DOHH2 (cell line): ENCODE measurements at regions not wholly inside any gene's neighbourhood (a gene's known extent, or its start where the extent isn't known, plus 50 kb on each side); places are given as distances from the start of the nearest gene placed in this dataset.

Source experiments
- H3F3A ChIP-seq: fragments of 200-600 bp; sonication (generic), shearing (Covaris generic); 2 replicates; pipeline ENCODE4 v1.6.0; 2016; ENCODE audit warnings: antibody characterized with exemption, mild to moderate bottlenecking; ENCODE audit not compliant: control insufficient read depth, insufficient read depth
- H3K27ac ChIP-seq: fragments of 200-600 bp; sonication (generic); 2 replicates; pipeline ENCODE4 v1.5.1; 2014; ENCODE audit warnings: low read depth, mild to moderate bottlenecking, low read length, moderate library complexity
- H3K27me3 ChIP-seq: fragments of 200-600 bp; sonication (generic); 2 replicates; pipeline ENCODE4 v1.6.1; 2014; ENCODE audit warnings: mild to moderate bottlenecking, low read length, mixed read lengths; ENCODE audit not compliant: control insufficient read depth
- H3K36me3 ChIP-seq: fragments of 200-600 bp; sonication (generic); 2 replicates; pipeline ENCODE4 v1.6.1; 2014; ENCODE audit warnings: mild to moderate bottlenecking, low read length, moderate library complexity, mixed read lengths; ENCODE audit not compliant: control insufficient read depth
- H3K4me1 ChIP-seq: fragments of 200-600 bp; sonication (generic); 2 replicates; pipeline ENCODE4 v1.6.1; 2014; ENCODE audit warnings: mild to moderate bottlenecking, low read length, mixed read lengths; ENCODE audit not compliant: control insufficient read depth
- H3K4me2 ChIP-seq: fragments of 200-600 bp; sonication (generic); 2 replicates; pipeline ENCODE4 v1.6.0; 2014; ENCODE audit warnings: mild to moderate bottlenecking, low read length, moderate library complexity
- H3K4me3 ChIP-seq: fragments of 200-600 bp; sonication (generic); 2 replicates; pipeline ENCODE4 v1.5.1; 2014; ENCODE audit warnings: mild to moderate bottlenecking, low read length, mixed read lengths
- H3K79me2 ChIP-seq: fragments of 200-600 bp; sonication (generic); 2 replicates; pipeline ENCODE4 v1.6.1; 2014; ENCODE audit warnings: mild to moderate bottlenecking, low read length, mixed read lengths; ENCODE audit not compliant: control insufficient read depth
- H3K9me2 ChIP-seq: fragments of 200-600 bp; sonication (generic); replicated peaks from 2 replicates; pipeline ENCODE4 v1.6.1; 2014; ENCODE audit warnings: mild to moderate bottlenecking, low read length, mixed read lengths; ENCODE audit not compliant: control insufficient read depth
- H3K9me3 ChIP-seq: fragments of 200-600 bp; sonication (generic); 2 replicates; pipeline ENCODE4 v1.6.1; 2014; ENCODE audit warnings: antibody characterized with exemption, low read length, mixed read lengths; ENCODE audit not compliant: control insufficient read depth, insufficient read depth
- H4K20me1 ChIP-seq: fragments of 200-600 bp; sonication (generic); 2 replicates; pipeline ENCODE4 v1.6.0; 2014; ENCODE audit warnings: low read depth, mild to moderate bottlenecking, antibody characterized with exemption, low read length, moderate library complexity; ENCODE audit not compliant: control insufficient read depth, insufficient read depth
- CTCF ChIP-seq: fragments of 200-600 bp; sonication (generic); IDR thresholded peaks from one replicate; pipeline ENCODE4 v1.5.1; 2014; ENCODE audit warnings: antibody characterized with exemption, mild to moderate bottlenecking, low read depth, low read length; ENCODE audit not compliant: poor library complexity, severe bottlenecking
- EZH2phosphoT487 ChIP-seq: fragments of 200-600 bp; sonication (generic); IDR thresholded peaks from 2 replicates; pipeline ENCODE4 v1.6.1; 2017; ENCODE audit warnings: borderline replicate concordance, mild to moderate bottlenecking, antibody characterized with exemption, low read length, moderate library complexity, mixed read lengths

- H4K20me1 ChIP-seq = no peaks in the 10 kb centered on the region
- no peak for TF ChIP-seq CTCF
- 0 out of 2 replicates have a peak, but pooled peaks cover 5% of the 10 kb centered on the region for H3K9me3 ChIP-seq
- no peak overlapping the region for H3K4me2 ChIP-seq
- H3K79me2 ChIP-seq = no peaks in the 10 kb centered on the region
- H3K27me3 ChIP-seq = no peaks in the 10 kb centered on the region
- no peaks in the 10 kb centered on the region for H3K36me3 ChIP-seq
- no peaks in the 10 kb centered on the region; the same call in 1 of the 2 replicates for H3F3A ChIP-seq
- H3K9me2 ChIP-seq = no peaks in the 10 kb centered on the region
- H3K27ac ChIP-seq = no peak overlapping the region
- H3K4me3 ChIP-seq = no peak overlapping the region
- peaks cover 7% of the 10 kb centered on the region for H3K4me1 ChIP-seq
Observed at GRCh38 chr7:114050571-114050970, 131.8 kb upstream of the PPP1R3A start.

- H3K9me2 ChIP-seq = no peaks in the 10 kb centered on the region
- no peak overlapping the region for H3K27ac ChIP-seq
- H3K4me2 ChIP-seq = no peak overlapping the region
- no peaks in the 10 kb centered on the region for H3K9me3 ChIP-seq
- TF ChIP-seq EZH2phosphoT487 (no peak), CTCF (no peak)
- peaks cover 7% of the 10 kb centered on the region for H3K4me1 ChIP-seq
- H4K20me1 ChIP-seq = no peaks in the 10 kb centered on the region
- no peak overlapping the region for H3K4me3 ChIP-seq
- no peaks in the 10 kb centered on the region for H3K79me2 ChIP-seq
- H3K27me3 ChIP-seq = no peaks in the 10 kb centered on the region
- no peaks in the 10 kb centered on the region; the same call in 1 of the 2 replicates for H3F3A ChIP-seq
- H3K36me3 ChIP-seq = no peaks in the 10 kb centered on the region
Observed at GRCh38 chr7:114048386-114049235, 129.8 kb upstream of the PPP1R3A start.

GRCh38 chr7:114047889-114048288, 129.1 kb upstream of the PPP1R3A start:
- no peaks in the 10 kb centered on the region for H3K9me2 ChIP-seq
- TF ChIP-seq CTCF (no peak), EZH2phosphoT487 (no peak)
- no peaks in the 10 kb centered on the region for H3K9me3 ChIP-seq
- H3K4me1 ChIP-seq = peaks cover 7% of the 10 kb centered on the region
- no peaks in the 10 kb centered on the region for H3K27me3 ChIP-seq
- H3K27ac ChIP-seq = no peak overlapping the region
- no peak overlapping the region for H3K4me3 ChIP-seq
- H3K36me3 ChIP-seq = no peaks in the 10 kb centered on the region
- no peaks in the 10 kb centered on the region for H4K20me1 ChIP-seq
- H3F3A ChIP-seq = no peaks in the 10 kb centered on the region; the same call in 1 of the 2 replicates
- no peak overlapping the region for H3K4me2 ChIP-seq
- no peaks in the 10 kb centered on the region for H3K79me2 ChIP-seq
